22Rv1 (cell line): ENCODE measurements at regions not wholly inside any gene's neighbourhood (a gene's known extent, or its start where the extent isn't known, plus 50 kb on each side); places are given as distances from the start of the nearest gene placed in this dataset.

Experiments
- ZFX ChIP-seq: fragments of 450-650 bp; IDR thresholded peaks from 2 replicates; pipeline ENCODE4 v1.6.1; 2017; ENCODE audit warnings: antibody characterized with exemption, borderline replicate concordance
- TF ChIP-seq, protein P1 (sequence below): fragments of 450-650 bp; IDR thresholded peaks from 2 replicates; pipeline ENCODE4 v1.5.1; 2017; ENCODE audit warnings: mild to moderate bottlenecking

DNA sequence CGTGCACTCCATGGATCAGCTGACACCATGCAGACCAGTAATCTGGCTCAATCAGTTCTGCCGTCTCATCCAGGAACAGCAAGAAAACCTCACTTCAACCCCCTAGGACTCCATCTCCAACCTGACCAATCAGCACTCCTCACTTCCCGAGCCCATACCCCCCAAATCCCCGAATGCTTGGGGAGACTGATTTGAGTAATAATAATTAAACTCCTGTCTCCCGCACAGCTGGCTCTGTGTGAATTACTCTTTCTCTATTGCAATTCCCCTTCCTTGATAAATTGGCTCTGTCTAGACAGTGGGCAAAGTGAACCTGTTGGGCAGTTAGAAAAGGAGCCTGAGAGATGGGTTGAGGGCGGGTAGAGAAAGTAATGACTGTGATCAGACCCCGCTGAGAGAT, 320.0 kb downstream of the HAPSTR1 start:
- TF ChIP-seq, protein P1, sequence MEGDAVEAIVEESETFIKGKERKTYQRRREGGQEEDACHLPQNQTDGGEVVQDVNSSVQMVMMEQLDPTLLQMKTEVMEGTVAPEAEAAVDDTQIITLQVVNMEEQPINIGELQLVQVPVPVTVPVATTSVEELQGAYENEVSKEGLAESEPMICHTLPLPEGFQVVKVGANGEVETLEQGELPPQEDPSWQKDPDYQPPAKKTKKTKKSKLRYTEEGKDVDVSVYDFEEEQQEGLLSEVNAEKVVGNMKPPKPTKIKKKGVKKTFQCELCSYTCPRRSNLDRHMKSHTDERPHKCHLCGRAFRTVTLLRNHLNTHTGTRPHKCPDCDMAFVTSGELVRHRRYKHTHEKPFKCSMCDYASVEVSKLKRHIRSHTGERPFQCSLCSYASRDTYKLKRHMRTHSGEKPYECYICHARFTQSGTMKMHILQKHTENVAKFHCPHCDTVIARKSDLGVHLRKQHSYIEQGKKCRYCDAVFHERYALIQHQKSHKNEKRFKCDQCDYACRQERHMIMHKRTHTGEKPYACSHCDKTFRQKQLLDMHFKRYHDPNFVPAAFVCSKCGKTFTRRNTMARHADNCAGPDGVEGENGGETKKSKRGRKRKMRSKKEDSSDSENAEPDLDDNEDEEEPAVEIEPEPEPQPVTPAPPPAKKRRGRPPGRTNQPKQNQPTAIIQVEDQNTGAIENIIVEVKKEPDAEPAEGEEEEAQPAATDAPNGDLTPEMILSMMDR = no peak
- no peak for TF ChIP-seq ZFX
